Endothelial cell (in vitro differentiated cells): ENCODE measurements at regions not wholly inside any gene's neighbourhood (a gene's known extent, or its start where the extent isn't known, plus 50 kb on each side); places are given as distances from the start of the nearest gene placed in this dataset.

ENCODE experiments used
- DNase-seq: peaks from one replicate; pipeline ENCODE4 v3.0.0; 2021; ENCODE audit warnings: low spot score
- H3K27ac Mint-ChIP-seq: one replicate; pipeline ENCODE4 v1.8.0; 2021; ENCODE audit warnings: mixed read lengths, inconsistent platforms; ENCODE audit not compliant: unreplicated experiment
- H3K27me3 Mint-ChIP-seq: one replicate; pipeline ENCODE4 v1.8.0; 2021; ENCODE audit warnings: mild to moderate bottlenecking, moderate library complexity, mixed read lengths, inconsistent platforms; ENCODE audit not compliant: unreplicated experiment
- H3K36me3 Mint-ChIP-seq: one replicate; pipeline ENCODE4 v1.8.0; 2021; ENCODE audit warnings: mild to moderate bottlenecking, low read depth, mixed read lengths, inconsistent platforms; ENCODE audit not compliant: unreplicated experiment
- H3K4me1 Mint-ChIP-seq: one replicate; pipeline ENCODE4 v1.8.0; 2021; ENCODE audit warnings: mild to moderate bottlenecking, mixed read lengths, inconsistent platforms; ENCODE audit not compliant: unreplicated experiment
- H3K4me3 Mint-ChIP-seq: one replicate; pipeline ENCODE4 v1.8.0; 2021; ENCODE audit warnings: mild to moderate bottlenecking, mixed read lengths, inconsistent platforms; ENCODE audit not compliant: unreplicated experiment
- H3K9me3 Mint-ChIP-seq: one replicate; pipeline ENCODE4 v1.8.0; 2021; ENCODE audit warnings: mixed read lengths, inconsistent platforms; ENCODE audit not compliant: unreplicated experiment
- CTCF ChIP-seq: fragments of 200-600 bp; sonication (generic); IDR thresholded peaks from one replicate; pipeline ENCODE4 v1.5.0; 2021; ENCODE audit warnings: antibody characterized with exemption; ENCODE audit not compliant: unreplicated experiment

- no peak for DNase-seq
- no peaks in the 10 kb centered on the region for H3K9me3 Mint-ChIP-seq
- peaks cover 4% of the 10 kb centered on the region for H3K27me3 Mint-ChIP-seq
- no peak for TF ChIP-seq CTCF
- no peak overlapping the region for H3K27ac Mint-ChIP-seq
- no peaks in the 10 kb centered on the region for H3K4me1 Mint-ChIP-seq
- H3K36me3 Mint-ChIP-seq: no peaks in the 10 kb centered on the region
- no peak overlapping the region for H3K4me3 Mint-ChIP-seq
Measured at GRCh38 chr16:79337906-79338305, 262.6 kb downstream of the MAF start.

- H3K4me3 Mint-ChIP-seq: no peak overlapping the region
- TF ChIP-seq CTCF: no peak
- no peaks in the 10 kb centered on the region for H3K4me1 Mint-ChIP-seq
- H3K9me3 Mint-ChIP-seq: no peaks in the 10 kb centered on the region
- no peak overlapping the region for H3K27ac Mint-ChIP-seq
- DNase-seq: no peak
- H3K27me3 Mint-ChIP-seq: peaks cover 4% of the 10 kb centered on the region
- no peaks in the 10 kb centered on the region for H3K36me3 Mint-ChIP-seq
Measured at GRCh38 chr16:79336437-79337229, 263.9 kb downstream of the MAF start.

- Mint-ChIP-seq H3K27ac (no peak overlapping the region), H3K4me1 (no peaks in the 10 kb centered on the region), H3K27me3 (peaks cover 2% of the 10 kb centered on the region), H3K9me3 (no peaks in the 10 kb centered on the region), H3K36me3 (no peaks in the 10 kb centered on the region), H3K4me3 (no peak overlapping the region)
- peak; percentile 59 for DNase-seq
- TF ChIP-seq CTCF: peak; percentile 80
Measured at GRCh38 chr16:79334127-79334526, 266.4 kb downstream of the MAF start.

GRCh38 chr16:79331066-79331465 is 269.5 kb downstream of the MAF start:
- H3K4me3 Mint-ChIP-seq: no peak overlapping the region
- H3K4me1 Mint-ChIP-seq: peaks cover 10% of the 10 kb centered on the region
- H3K36me3 Mint-ChIP-seq: no peaks in the 10 kb centered on the region
- H3K27ac Mint-ChIP-seq: no peak overlapping the region
- no peak for DNase-seq
- H3K9me3 Mint-ChIP-seq: no peaks in the 10 kb centered on the region
- TF ChIP-seq CTCF: no peak
- H3K27me3 Mint-ChIP-seq: no peaks in the 10 kb centered on the region

GRCh38 chr16:79329967-79330366 is 270.6 kb downstream of the MAF start:
- no peak for TF ChIP-seq CTCF
- Mint-ChIP-seq H3K27me3 (no peaks in the 10 kb centered on the region), H3K4me1 (peaks cover 13% of the 10 kb centered on the region), H3K9me3 (no peaks in the 10 kb centered on the region), H3K27ac (no peak overlapping the region), H3K36me3 (no peaks in the 10 kb centered on the region), H3K4me3 (no peak overlapping the region)
- no peak for DNase-seq
